Esophagus squamous epithelium (tissue), 4 donors: ENCODE measurements at regions not wholly inside any gene's neighbourhood (a gene's known extent, or its start where the extent isn't known, plus 50 kb on each side); places are given as distances from the start of the nearest gene placed in this dataset.

ENCODE experiments used
- POLR2A ChIP-seq, 4 donors: fragments of 450-650 bp; IDR thresholded peaks; one replicate each; pipeline ENCODE4 v1.6.1; 2017; ENCODE audit warnings: antibody characterized with exemption in 4 of 4, mild to moderate bottlenecking in 4 of 4, moderate library complexity in 3 of 4
- TF ChIP-seq, protein P1 (sequence below), 6 experiments: fragments of 450-650 bp in 4 of 6; fragments of 200-600 bp in 2 of 6; sonication (generic) in 2 of 6; IDR thresholded peaks; one replicate each; pipeline ENCODE4 v1.5.1; 2016 to 2019; ENCODE audit warnings: antibody characterized with exemption in 6 of 6, mild to moderate bottlenecking in 4 of 6, moderate library complexity in 4 of 6

DNA sequence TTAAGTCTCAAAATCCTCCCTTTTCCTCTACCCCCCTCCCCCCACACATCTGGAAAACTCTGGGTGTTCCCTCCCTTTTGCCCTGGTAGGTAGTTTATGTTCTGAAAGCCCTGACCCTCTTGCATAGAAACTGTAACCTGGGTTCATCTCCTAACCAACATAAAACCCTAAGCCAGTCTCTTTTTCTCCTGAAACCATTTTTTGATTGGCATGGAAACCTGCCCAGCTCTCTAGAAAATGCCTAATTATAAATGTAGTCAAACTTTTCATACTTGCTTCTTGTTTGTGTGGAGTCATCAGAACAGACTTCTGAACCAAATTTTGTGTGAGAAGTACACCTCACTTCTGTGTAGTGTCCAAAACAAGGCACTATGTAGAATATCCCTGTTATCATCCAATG, 1264.4 kb downstream of the SI start:
- TF ChIP-seq, protein P1, sequence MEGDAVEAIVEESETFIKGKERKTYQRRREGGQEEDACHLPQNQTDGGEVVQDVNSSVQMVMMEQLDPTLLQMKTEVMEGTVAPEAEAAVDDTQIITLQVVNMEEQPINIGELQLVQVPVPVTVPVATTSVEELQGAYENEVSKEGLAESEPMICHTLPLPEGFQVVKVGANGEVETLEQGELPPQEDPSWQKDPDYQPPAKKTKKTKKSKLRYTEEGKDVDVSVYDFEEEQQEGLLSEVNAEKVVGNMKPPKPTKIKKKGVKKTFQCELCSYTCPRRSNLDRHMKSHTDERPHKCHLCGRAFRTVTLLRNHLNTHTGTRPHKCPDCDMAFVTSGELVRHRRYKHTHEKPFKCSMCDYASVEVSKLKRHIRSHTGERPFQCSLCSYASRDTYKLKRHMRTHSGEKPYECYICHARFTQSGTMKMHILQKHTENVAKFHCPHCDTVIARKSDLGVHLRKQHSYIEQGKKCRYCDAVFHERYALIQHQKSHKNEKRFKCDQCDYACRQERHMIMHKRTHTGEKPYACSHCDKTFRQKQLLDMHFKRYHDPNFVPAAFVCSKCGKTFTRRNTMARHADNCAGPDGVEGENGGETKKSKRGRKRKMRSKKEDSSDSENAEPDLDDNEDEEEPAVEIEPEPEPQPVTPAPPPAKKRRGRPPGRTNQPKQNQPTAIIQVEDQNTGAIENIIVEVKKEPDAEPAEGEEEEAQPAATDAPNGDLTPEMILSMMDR (IDR thresholded peaks at IDR 0.05), result no peak
- TF ChIP-seq POLR2A (IDR thresholded peaks at IDR 0.05), result no peak
